ACC112 (cell line): ENCODE measurements at regions not wholly inside any gene's neighbourhood (a gene's known extent, or its start where the extent isn't known, plus 50 kb on each side); places are given as distances from the start of the nearest gene placed in this dataset.

Experiments used
- H2AFZ ChIP-seq: fragments of 200-600 bp; sonication (generic); one replicate; pipeline ENCODE4 v1.6.0; 2017; ENCODE audit warnings: antibody characterized with exemption, low read length; ENCODE audit not compliant: unreplicated experiment
- H3K27ac ChIP-seq: fragments of 200-600 bp; sonication (generic); 2 replicates; pipeline ENCODE4 v1.5.1; 2014; ENCODE audit warnings: low read depth, mild to moderate bottlenecking, antibody characterized with exemption, low read length, moderate library complexity
- H3K27me3 ChIP-seq: fragments of 200-600 bp; sonication (generic); 2 replicates; pipeline ENCODE4 v1.6.1; 2014; ENCODE audit warnings: mild to moderate bottlenecking, antibody characterized with exemption, low read length, moderate library complexity, mixed read lengths; ENCODE audit not compliant: insufficient read depth
- H3K36me3 ChIP-seq: fragments of 200-600 bp; sonication (generic); 2 replicates; pipeline ENCODE4 v1.6.1; 2016; ENCODE audit warnings: mild to moderate bottlenecking, antibody characterized with exemption, low read length, moderate library complexity, mixed read lengths; ENCODE audit not compliant: insufficient read depth
- H3K4me1 ChIP-seq: fragments of 200-600 bp; sonication (generic); one replicate; pipeline ENCODE4 v1.6.1; 2016; ENCODE audit warnings: low read length, mixed read lengths; ENCODE audit not compliant: insufficient read depth, unreplicated experiment, control insufficient read depth
- H3K4me3 ChIP-seq: fragments of 200-600 bp; sonication (generic); 2 replicates; pipeline ENCODE4 v1.5.1; 2014; ENCODE audit warnings: mild to moderate bottlenecking, low read depth, low read length
- H3K79me2 ChIP-seq: fragments of 200-600 bp; sonication (generic); one replicate; pipeline ENCODE4 v1.6.0; 2016; ENCODE audit warnings: low read length; ENCODE audit not compliant: control insufficient read depth, unreplicated experiment, insufficient read depth

DNA sequence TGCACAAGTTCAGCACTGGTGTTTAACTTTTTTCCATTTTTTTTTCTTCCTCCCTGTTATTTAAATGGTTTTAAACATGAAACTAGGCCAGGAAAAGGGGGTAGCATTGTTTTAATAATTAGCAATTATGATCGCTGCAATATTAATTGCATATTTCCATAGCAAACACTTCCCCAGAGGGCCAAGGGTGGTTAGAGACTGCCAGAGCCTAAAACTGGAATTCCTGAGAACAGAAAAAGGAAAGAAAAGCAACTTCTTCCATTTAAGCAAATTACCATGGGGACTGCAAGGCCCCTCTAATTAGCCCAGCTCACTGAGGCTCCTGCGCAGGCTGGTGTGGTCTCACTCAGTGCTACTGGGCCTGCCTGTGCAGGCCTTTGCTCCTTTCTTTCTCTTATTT, 201.5 kb downstream of the SMAD2 start:
- no peak overlapping the region for H2AFZ ChIP-seq
- no peak overlapping the region for H3K27ac ChIP-seq
- no peaks in the 10 kb centered on the region for H3K4me1 ChIP-seq
- H3K4me3 ChIP-seq: no peak overlapping the region
- no peaks in the 10 kb centered on the region for H3K79me2 ChIP-seq
- H3K27me3 ChIP-seq: peaks cover 36% of the 10 kb centered on the region
- H3K36me3 ChIP-seq: no peaks in the 10 kb centered on the region

GRCh38 chr18:47727409-47727808, 203.1 kb downstream of the SMAD2 start:
- H3K27ac ChIP-seq: no peak overlapping the region
- no peaks in the 10 kb centered on the region for H3K4me1 ChIP-seq
- H3K79me2 ChIP-seq: no peaks in the 10 kb centered on the region
- peaks cover 37% of the 10 kb centered on the region for H3K27me3 ChIP-seq
- H3K4me3 ChIP-seq: no peak overlapping the region
- H2AFZ ChIP-seq: no peak overlapping the region
- no peaks in the 10 kb centered on the region for H3K36me3 ChIP-seq

GRCh38 chr18:47726550-47726949, 203.9 kb downstream of the SMAD2 start:
- Histone ChIP-seq H3K4me1 (no peaks in the 10 kb centered on the region), H2AFZ (no peak overlapping the region), H3K27me3 (peaks cover 35% of the 10 kb centered on the region), H3K79me2 (no peaks in the 10 kb centered on the region), H3K36me3 (no peaks in the 10 kb centered on the region), H3K27ac (no peak overlapping the region), H3K4me3 (no peak overlapping the region)

DNA sequence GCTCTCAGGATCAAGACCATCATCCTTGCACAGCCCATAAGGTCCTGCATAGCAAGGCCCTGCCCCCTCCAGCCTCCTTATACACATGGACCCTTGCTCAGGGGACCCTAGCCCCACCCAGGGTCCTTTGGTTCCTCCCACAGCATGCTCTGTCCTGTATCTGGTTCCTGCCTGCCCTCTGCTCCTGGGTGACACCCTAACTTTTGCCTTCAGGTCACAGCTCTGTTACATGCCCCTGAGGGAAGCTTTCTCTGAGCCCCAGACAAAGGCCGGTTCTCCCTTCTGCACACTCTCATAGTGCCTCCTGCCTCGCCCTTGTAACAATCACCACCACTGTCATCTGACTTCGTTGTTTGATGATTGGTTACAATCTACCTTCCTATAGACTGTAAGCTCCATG, 204.8 kb downstream of the SMAD2 start:
- no peak overlapping the region for H3K4me3 ChIP-seq
- no peaks in the 10 kb centered on the region for H3K36me3 ChIP-seq
- H2AFZ ChIP-seq: no peak overlapping the region
- H3K27ac ChIP-seq: no peak overlapping the region
- no peaks in the 10 kb centered on the region for H3K79me2 ChIP-seq
- peaks cover 28% of the 10 kb centered on the region; the same call in 1 of the 2 replicates for H3K27me3 ChIP-seq
- H3K4me1 ChIP-seq: no peaks in the 10 kb centered on the region

- no peak overlapping the region for H3K27ac ChIP-seq
- no peak overlapping the region for H3K4me3 ChIP-seq
- H3K36me3 ChIP-seq: no peaks in the 10 kb centered on the region
- peaks cover 19% of the 10 kb centered on the region; the same call in 1 of the 2 replicates for H3K27me3 ChIP-seq
- no peak overlapping the region for H2AFZ ChIP-seq
- no peaks in the 10 kb centered on the region for H3K79me2 ChIP-seq
- no peaks in the 10 kb centered on the region for H3K4me1 ChIP-seq
These were observed 206.1 kb downstream of the SMAD2 start for GRCh38 chr18:47724186-47724975.

DNA sequence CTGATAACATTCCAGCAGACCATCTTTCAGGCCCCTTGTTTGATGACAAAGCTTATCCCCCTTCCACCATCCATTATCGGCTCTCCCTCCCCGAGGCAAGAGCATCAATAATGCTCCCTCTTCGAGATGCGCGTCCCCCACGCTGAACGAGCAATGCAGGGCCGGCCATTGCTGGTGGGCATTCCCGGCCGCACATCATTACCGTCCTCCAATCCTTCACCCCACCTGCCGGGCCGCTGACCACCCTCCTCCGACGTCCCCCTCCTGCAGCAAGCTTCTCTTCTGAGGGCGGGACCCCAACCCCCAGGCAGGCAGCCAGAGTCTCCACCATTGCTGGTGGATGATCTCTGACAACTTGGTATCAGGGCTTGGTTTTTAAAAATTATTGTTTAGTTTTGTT, 208.6 kb downstream of the SMAD2 start:
- H3K36me3 ChIP-seq: no peaks in the 10 kb centered on the region
- H3K79me2 ChIP-seq: no peaks in the 10 kb centered on the region
- no peaks in the 10 kb centered on the region for H3K4me1 ChIP-seq
- no peak overlapping the region for H2AFZ ChIP-seq
- peaks cover 10% of the 10 kb centered on the region; the same call in 1 of the 2 replicates for H3K27me3 ChIP-seq
- no peak overlapping the region for H3K27ac ChIP-seq
- H3K4me3 ChIP-seq: no peak overlapping the region

- Histone ChIP-seq H2AFZ (no peak overlapping the region), H3K27me3 (peaks cover 10% of the 10 kb centered on the region; the same call in 1 of the 2 replicates), H3K4me3 (no peak overlapping the region), H3K36me3 (no peaks in the 10 kb centered on the region), H3K27ac (no peak overlapping the region), H3K4me1 (no peaks in the 10 kb centered on the region), H3K79me2 (no peaks in the 10 kb centered on the region)
These were observed 209.7 kb downstream of the SMAD2 start for GRCh38 chr18:47720741-47721140.

DNA sequence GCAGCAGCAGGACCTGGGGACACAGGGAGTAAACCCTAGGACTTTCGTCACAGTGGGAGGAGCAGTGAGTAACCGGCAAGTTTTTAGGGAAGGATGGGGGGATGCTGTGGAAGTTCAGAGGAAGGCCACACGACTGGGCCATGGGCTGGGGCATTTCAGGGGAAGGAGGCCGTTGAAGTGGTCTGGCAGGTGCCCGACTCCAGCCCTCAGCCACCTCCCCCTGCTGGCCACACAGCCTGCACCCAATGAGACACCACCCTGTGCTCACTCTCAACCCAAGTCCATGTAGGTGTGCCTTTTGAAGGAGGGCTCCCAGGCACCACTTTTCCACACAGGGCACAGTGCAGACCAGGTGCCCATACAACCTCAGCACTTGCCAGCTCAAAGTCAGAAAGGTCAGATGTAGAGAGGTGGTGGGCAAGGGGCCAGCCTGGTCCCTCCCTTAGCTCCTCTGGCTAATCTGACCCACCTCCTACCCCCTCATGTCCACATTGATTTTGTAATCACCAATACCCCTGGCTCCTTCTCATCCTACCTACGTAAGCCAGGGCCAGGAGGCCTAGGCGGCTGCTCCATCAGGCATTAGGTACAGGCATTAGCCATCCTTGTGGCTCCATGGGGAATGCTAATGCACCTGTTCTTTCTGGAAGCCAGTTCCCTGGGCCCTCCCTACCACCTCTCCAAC, 211.2 kb downstream of the SMAD2 start:
- no peak overlapping the region for H3K27ac ChIP-seq
- peaks cover 10% of the 10 kb centered on the region; the same call in 1 of the 2 replicates for H3K27me3 ChIP-seq
- H2AFZ ChIP-seq: no peak overlapping the region
- no peaks in the 10 kb centered on the region for H3K36me3 ChIP-seq
- H3K79me2 ChIP-seq: no peaks in the 10 kb centered on the region
- no peaks in the 10 kb centered on the region for H3K4me1 ChIP-seq
- H3K4me3 ChIP-seq: no peak overlapping the region

- Histone ChIP-seq H2AFZ (no peak overlapping the region), H3K79me2 (no peaks in the 10 kb centered on the region), H3K36me3 (no peaks in the 10 kb centered on the region), H3K4me1 (no peaks in the 10 kb centered on the region), H3K4me3 (no peak overlapping the region), H3K27ac (no peak overlapping the region), H3K27me3 (peaks cover 10% of the 10 kb centered on the region; the same call in 1 of the 2 replicates)
These were observed 211.8 kb downstream of the SMAD2 start for GRCh38 chr18:47718646-47719045.

DNA sequence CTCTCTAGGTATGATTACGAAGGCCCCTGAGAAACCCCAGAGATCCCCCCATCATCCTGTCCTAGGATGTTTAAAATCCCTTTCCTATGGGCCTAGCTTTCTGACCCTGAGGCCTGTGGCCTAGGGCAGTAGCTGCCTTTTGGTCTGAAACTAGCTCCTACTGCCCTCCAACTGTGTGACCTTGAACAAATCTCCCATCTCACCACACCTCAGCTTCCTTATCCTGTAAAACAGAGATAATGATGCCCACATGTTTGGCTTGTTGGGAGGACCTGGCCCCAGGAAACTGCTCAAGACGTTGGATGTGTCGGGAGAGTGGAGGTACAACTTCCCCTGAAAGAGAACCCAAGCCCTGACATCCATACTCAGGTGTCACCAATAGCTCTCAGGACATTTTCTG, 213.2 kb downstream of the SMAD2 start:
- no peak overlapping the region for H2AFZ ChIP-seq
- no peaks in the 10 kb centered on the region for H3K4me1 ChIP-seq
- no peaks in the 10 kb centered on the region for H3K79me2 ChIP-seq
- peaks cover under 1% of the 10 kb centered on the region; the same call in 1 of the 2 replicates for H3K27me3 ChIP-seq
- H3K27ac ChIP-seq: no peak overlapping the region
- no peaks in the 10 kb centered on the region for H3K36me3 ChIP-seq
- H3K4me3 ChIP-seq: no peak overlapping the region
